Mesodermal cell (in vitro differentiated cells): ENCODE measurements at regions not wholly inside any gene's neighbourhood (a gene's known extent, or its start where the extent isn't known, plus 50 kb on each side); places are given as distances from the start of the nearest gene placed in this dataset.

Experiments
- H3K27ac ChIP-seq: 2 replicates; pipeline ENCODE4 v1.7.0; 2013; ENCODE audit warnings: mild to moderate bottlenecking, low read depth, low read length, moderate library complexity; ENCODE audit not compliant: severe bottlenecking
- H3K36me3 ChIP-seq: 2 replicates; pipeline ENCODE4 v1.7.1; 2013; ENCODE audit warnings: mild to moderate bottlenecking, low read length, moderate library complexity; ENCODE audit not compliant: control insufficient read depth, insufficient read depth
- H3K4me1 ChIP-seq: one replicate; pipeline ENCODE4 v1.7.1; 2013; ENCODE audit warnings: mild to moderate bottlenecking, low read length; ENCODE audit not compliant: insufficient read depth, control insufficient read depth, poor library complexity, severe bottlenecking
- H3K4me3 ChIP-seq: 2 replicates; pipeline ENCODE4 v1.7.0; 2013; ENCODE audit warnings: low read length, control low read depth, mild to moderate bottlenecking; ENCODE audit not compliant: insufficient read depth, poor library complexity, severe bottlenecking; ENCODE audit errors: extremely low read depth
- H3K9me3 ChIP-seq: 2 replicates; pipeline ENCODE4 v1.7.1; 2013; ENCODE audit warnings: mild to moderate bottlenecking, low read length, moderate library complexity; ENCODE audit not compliant: control insufficient read depth
- WGBS, 2 experiments: methylation state at CpG; one replicate each; pipeline ENCODE4 v1.1.5; 2013; ENCODE audit warnings: missing lambda C conversion rate in 2 of 2; ENCODE audit not compliant: insufficient coverage in 2 of 2; 5-methylcytosine and 5-hydroxymethylcytosine counted together

- H3K36me3 ChIP-seq, result no peaks in the 10 kb centered on the region
- peaks cover 22% of the 10 kb centered on the region for H3K4me1 ChIP-seq
- 93% methylated on average over 2 of the region's 3 CpGs; no CpG with 5 or more reads in 1 of the 2 experiments for WGBS, 2 experiments
- peak overlapping the region; percentile 79 for H3K27ac ChIP-seq
- H3K4me3 ChIP-seq, result no peak overlapping the region
- H3K9me3 ChIP-seq, result no peaks in the 10 kb centered on the region
These were observed 365.7 kb upstream of the USP24 start for GRCh38 chr1:55580845-55581332.

GRCh38 chr1:55579332-55580001 lies 364.3 kb upstream of the USP24 start:
- Histone ChIP-seq H3K4me3 (no peak overlapping the region), H3K4me1 (peaks cover 22% of the 10 kb centered on the region), H3K36me3 (no peaks in the 10 kb centered on the region), H3K9me3 (no peaks in the 10 kb centered on the region), H3K27ac (no peak overlapping the region)
- 79 to 100% methylated on average over 1 to 2 of the region's 3 CpGs for WGBS, 2 experiments

GRCh38 chr1:55578646-55579045 lies 363.5 kb upstream of the USP24 start:
- H3K9me3 ChIP-seq, result no peaks in the 10 kb centered on the region
- no peak overlapping the region for H3K4me3 ChIP-seq
- H3K4me1 ChIP-seq, result peaks cover 22% of the 10 kb centered on the region
- no peaks in the 10 kb centered on the region for H3K36me3 ChIP-seq
- WGBS, 2 experiments, result no CpG with 5 or more reads among the region's 1 CpG
- H3K27ac ChIP-seq, result no peak overlapping the region

- Histone ChIP-seq H3K4me1 (peaks cover 7% of the 10 kb centered on the region), H3K4me3 (no peak overlapping the region), H3K27ac (no peak overlapping the region), H3K9me3 (no peaks in the 10 kb centered on the region), H3K36me3 (no peaks in the 10 kb centered on the region)
- WGBS, 2 experiments, result 91 to 97% methylated on average over 4 of the region's 4 CpGs
These were observed 360.6 kb upstream of the USP24 start for GRCh38 chr1:55575571-55576279.

- Histone ChIP-seq H3K9me3 (no peaks in the 10 kb centered on the region), H3K4me3 (no peak overlapping the region), H3K27ac (no peak overlapping the region), H3K4me1 (peaks cover 4% of the 10 kb centered on the region), H3K36me3 (no peaks in the 10 kb centered on the region)
- 93% methylated on average over 3 of the region's 5 CpGs; no CpG with 5 or more reads in 1 of the 2 experiments for WGBS, 2 experiments
These were observed 359.6 kb upstream of the USP24 start for GRCh38 chr1:55574691-55575225.

GRCh38 chr1:55572878-55573734 lies 357.9 kb upstream of the USP24 start:
- WGBS, 2 experiments, result 92% methylated on average over 9 to 12 of the region's 14 CpGs
- Histone ChIP-seq H3K36me3 (no peaks in the 10 kb centered on the region), H3K27ac (no peak overlapping the region), H3K9me3 (no peaks in the 10 kb centered on the region), H3K4me3 (no peak overlapping the region), H3K4me1 (no peaks in the 10 kb centered on the region)

GRCh38 chr1:55571767-55572166 lies 356.6 kb upstream of the USP24 start:
- Histone ChIP-seq H3K27ac (no peak overlapping the region), H3K9me3 (no peaks in the 10 kb centered on the region), H3K4me1 (no peaks in the 10 kb centered on the region), H3K4me3 (no peak overlapping the region), H3K36me3 (no peaks in the 10 kb centered on the region)
- 100% methylated on average over 1 of the region's 3 CpGs for WGBS, 2 experiments

GRCh38 chr1:55569417-55569816 lies 354.3 kb upstream of the USP24 start:
- Histone ChIP-seq H3K9me3 (no peaks in the 10 kb centered on the region), H3K36me3 (no peaks in the 10 kb centered on the region), H3K4me3 (no peak overlapping the region), H3K27ac (no peak overlapping the region), H3K4me1 (no peaks in the 10 kb centered on the region)
- WGBS, 2 experiments, result 95 to 100% methylated on average over 2 of the region's 2 CpGs

- WGBS, 2 experiments, result no CpG with 5 or more reads among the region's 2 CpGs
- Histone ChIP-seq H3K36me3 (no peaks in the 10 kb centered on the region), H3K4me1 (no peaks in the 10 kb centered on the region), H3K9me3 (no peaks in the 10 kb centered on the region), H3K27ac (no peak overlapping the region), H3K4me3 (no peak overlapping the region)
These were observed 353.6 kb upstream of the USP24 start for GRCh38 chr1:55568732-55569131.

GRCh38 chr1:55560266-55560665 lies 345.1 kb upstream of the USP24 start:
- Histone ChIP-seq H3K4me3 (no peak overlapping the region), H3K9me3 (no peaks in the 10 kb centered on the region), H3K27ac (no peak overlapping the region), H3K36me3 (no peaks in the 10 kb centered on the region), H3K4me1 (no peaks in the 10 kb centered on the region)
- 80% methylated on average over 1 of the region's 1 CpG; no CpG with 5 or more reads in 1 of the 2 experiments for WGBS, 2 experiments
